SK-N-SH (cell line): ENCODE measurements at regions not wholly inside any gene's neighbourhood (a gene's known extent, or its start where the extent isn't known, plus 50 kb on each side); places are given as distances from the start of the nearest gene placed in this dataset.

Experiments
- CTCF ChIA-PET: fragments of 300-600, 350-600 bp; formaldehyde crosslinking; extraction: SDS; loops from one replicate; lab custom pipeline; 2021; lab: Yijun Ruan, JAX
- POLR2A ChIA-PET: fragments of 350-600 bp; sonication (Branson Sonifier 250); formaldehyde crosslinking; extraction: SDS; loops from one replicate; lab custom pipeline; 2020; ENCODE audit warnings: antibody characterized with exemption, inconsistent platforms; lab: Yijun Ruan, JAX
- DNase-seq: peaks from one replicate; pipeline ENCODE4 v3.0.0; 2012
- H2AFZ ChIP-seq: fragments of 200-600 bp; sonication (generic); 2 replicates; pipeline ENCODE4 v1.8.1; 2016; ENCODE audit warnings: antibody characterized with exemption, mild to moderate bottlenecking, low read depth
- H3F3A ChIP-seq: fragments of 200-600 bp; sonication (generic); replicated peaks from 2 replicates; pipeline ENCODE3; 2016; ENCODE audit warnings: antibody characterized with exemption, mild to moderate bottlenecking; ENCODE audit not compliant: insufficient read depth
- H3K27ac ChIP-seq, 2 experiments: fragments of 200-500 bp in 1 of 2; fragments of 200-600 bp in 1 of 2; sonication (Bioruptor generic) in 1 of 2; sonication (generic), shearing (Covaris generic) in 1 of 2; 2 replicates each; pipeline versions ENCODE4 v1.5.1 to v1.6.1; 2014 to 2016; ENCODE audit warnings: low read depth in 2 of 2, inconsistent platforms in 1 of 2, low read length in 1 of 2, mild to moderate bottlenecking in 1 of 2, mixed read lengths in 1 of 2
- H3K27me3 ChIP-seq: fragments of 200-600 bp; sonication (generic), shearing (Covaris generic); 2 replicates; pipeline ENCODE4 v1.6.1; 2016; ENCODE audit warnings: mixed run types; ENCODE audit not compliant: insufficient read depth
- H3K36me3 ChIP-seq, 2 experiments: fragments of 200-500 bp in 1 of 2; fragments of 200-600 bp in 1 of 2; sonication (Bioruptor generic) in 1 of 2; sonication (generic) in 1 of 2; replicated peaks in 1 of 2; 2 replicates each; pipeline versions ENCODE3 to v1.5.1; 2014 to 2016; ENCODE audit warnings: low read length in 1 of 2, mild to moderate bottlenecking in 1 of 2; ENCODE audit not compliant: insufficient read depth in 2 of 2, control insufficient read depth in 1 of 2
- H3K4me1 ChIP-seq, 2 experiments: fragments of 200-500 bp in 1 of 2; fragments of 200-600 bp in 1 of 2; sonication (Bioruptor generic) in 1 of 2; sonication (generic), shearing (Covaris generic) in 1 of 2; 2 replicates each; pipeline versions ENCODE4 v1.5.1 to v1.6.1; 2014 to 2016; ENCODE audit warnings: low read depth in 1 of 2, low read length in 1 of 2, mixed run types in 1 of 2; ENCODE audit not compliant: insufficient read depth in 2 of 2, control insufficient read depth in 1 of 2
- H3K4me2 ChIP-seq: fragments of 200-600 bp; sonication (generic), shearing (Covaris generic); 2 replicates; pipeline ENCODE4 v1.6.1; 2017; ENCODE audit warnings: mixed run types
- H3K4me3 ChIP-seq, 2 experiments: fragments of 200-500 bp in 1 of 2; fragments of 200-600 bp in 1 of 2; sonication (Bioruptor generic) in 1 of 2; sonication (generic), shearing (Covaris generic) in 1 of 2; 2 replicates each; pipeline versions ENCODE4 v1.5.1 to v1.8.1; 2014 to 2016; ENCODE audit warnings: low read depth in 2 of 2, inconsistent platforms in 1 of 2, low read length in 1 of 2, mild to moderate bottlenecking in 1 of 2, mixed read lengths in 1 of 2, moderate library complexity in 1 of 2
- H3K79me2 ChIP-seq: fragments of 200-600 bp; sonication (generic); 2 replicates; pipeline ENCODE4 v1.8.1; 2017; ENCODE audit warnings: mild to moderate bottlenecking; ENCODE audit not compliant: insufficient read depth
- H3K9ac ChIP-seq: fragments of 200-600 bp; sonication (generic); 2 replicates; pipeline ENCODE4 v1.6.1; 2017; ENCODE audit warnings: mixed run types
- H3K9me2 ChIP-seq: fragments of 200-600 bp; sonication (generic); 2 replicates; pipeline ENCODE4 v1.6.1; 2017; ENCODE audit warnings: mixed run types
- H3K9me3 ChIP-seq: fragments of 200-600 bp; sonication (generic); 2 replicates; pipeline ENCODE4 v1.6.1; 2017; ENCODE audit warnings: mixed run types, mild to moderate bottlenecking, moderate library complexity
- H4K20me1 ChIP-seq: fragments of 200-600 bp; sonication (generic); 2 replicates; pipeline ENCODE4 v1.6.1; 2017; ENCODE audit warnings: mild to moderate bottlenecking, mixed run types; ENCODE audit not compliant: insufficient read depth
- ELF1 ChIP-seq: IDR thresholded peaks from 2 replicates; pipeline ENCODE4 v1.4.0; 2012
- EP300 ChIP-seq, 2 experiments: IDR thresholded peaks; 2 replicates each; pipeline versions ENCODE4 v1.4.0 to v1.6.1; 2012; ENCODE audit warnings: borderline replicate concordance in 1 of 2, low read depth in 1 of 2, low read length in 1 of 2
- EZH2phosphoT487 ChIP-seq: fragments of 200-600 bp; sonication (generic); IDR thresholded peaks from 2 replicates; pipeline ENCODE4 v1.6.1; 2017; ENCODE audit warnings: low read depth, mixed run types, mild to moderate bottlenecking, antibody characterized with exemption, moderate library complexity, borderline replicate concordance
- FOXJ3 ChIP-seq: sonication (generic); formaldehyde crosslinking; IDR thresholded peaks from 2 replicates; pipeline ENCODE4 v1.5.1; 2020; ENCODE audit warnings: mild to moderate bottlenecking, missing genetic modification reagents
- GATA2 ChIP-seq: sonication (generic); formaldehyde crosslinking; IDR thresholded peaks from 2 replicates; pipeline ENCODE4 v1.5.0; 2020; ENCODE audit warnings: mild to moderate bottlenecking, missing genetic modification reagents
- MEF2A ChIP-seq: IDR thresholded peaks from 2 replicates; pipeline ENCODE4 v1.4.0; 2012; ENCODE audit warnings: low read depth, borderline replicate concordance
- MXI1 ChIP-seq: IDR thresholded peaks from 2 replicates; pipeline ENCODE4 v1.6.1; 2012; ENCODE audit warnings: mild to moderate bottlenecking, low read depth, low read length, improper control_type of control experiment
- NFIC ChIP-seq: IDR thresholded peaks from 2 replicates; pipeline ENCODE4 v1.4.0; 2012; ENCODE audit warnings: borderline replicate concordance
- NRF1 ChIP-seq: IDR thresholded peaks from 2 replicates; pipeline ENCODE4 v1.6.1; 2012; ENCODE audit warnings: low read depth, mild to moderate bottlenecking, low read length
- POLR2AphosphoS5 ChIP-seq: IDR thresholded peaks from 2 replicates; pipeline ENCODE4 v1.6.1; 2012; ENCODE audit warnings: low read depth, low read length
- RAD21 ChIP-seq: IDR thresholded peaks from 2 replicates; pipeline ENCODE4 v1.6.1; 2012; ENCODE audit warnings: mild to moderate bottlenecking, low read length
- SMC3 ChIP-seq: IDR thresholded peaks from 2 replicates; pipeline ENCODE4 v1.6.1; 2012; ENCODE audit warnings: low read depth, low read length, improper control_type of control experiment
- TAF1 ChIP-seq: IDR thresholded peaks from 2 replicates; pipeline ENCODE4 v1.6.1; 2012; ENCODE audit warnings: low read depth, mild to moderate bottlenecking, low read length, moderate library complexity, borderline replicate concordance
- YY1 ChIP-seq: IDR thresholded peaks from 2 replicates; pipeline ENCODE4 v1.4.0; 2012; ENCODE audit warnings: low read depth, mild to moderate bottlenecking
- WGBS: methylation state at CpG from one replicate; pipeline ENCODE4 v1.1.6; 2017; ENCODE audit warnings: low lambda C conversion rate; 5-methylcytosine and 5-hydroxymethylcytosine counted together
- TF ChIP-seq, protein P1 (sequence below): IDR thresholded peaks from 2 replicates; pipeline ENCODE4 v1.4.0; 2012; ENCODE audit warnings: low read depth, borderline replicate concordance
- TF ChIP-seq, protein P2 (sequence below): fragments of 200-600 bp; sonication (generic); IDR thresholded peaks from 2 replicates; pipeline ENCODE4 v1.6.1; 2017; ENCODE audit warnings: antibody characterized with exemption, mild to moderate bottlenecking, moderate library complexity
- TF ChIP-seq, protein P3 (sequence below): IDR thresholded peaks from 2 replicates; pipeline ENCODE4 v1.4.0; 2012; ENCODE audit warnings: low read depth, borderline replicate concordance
- TF ChIP-seq, protein P4 (sequence below): fragments of 150-350 bp; IDR thresholded peaks from 2 replicates; pipeline ENCODE4 v1.6.1; 2016; ENCODE audit warnings: mild to moderate bottlenecking, low read depth, low read length

DNA sequence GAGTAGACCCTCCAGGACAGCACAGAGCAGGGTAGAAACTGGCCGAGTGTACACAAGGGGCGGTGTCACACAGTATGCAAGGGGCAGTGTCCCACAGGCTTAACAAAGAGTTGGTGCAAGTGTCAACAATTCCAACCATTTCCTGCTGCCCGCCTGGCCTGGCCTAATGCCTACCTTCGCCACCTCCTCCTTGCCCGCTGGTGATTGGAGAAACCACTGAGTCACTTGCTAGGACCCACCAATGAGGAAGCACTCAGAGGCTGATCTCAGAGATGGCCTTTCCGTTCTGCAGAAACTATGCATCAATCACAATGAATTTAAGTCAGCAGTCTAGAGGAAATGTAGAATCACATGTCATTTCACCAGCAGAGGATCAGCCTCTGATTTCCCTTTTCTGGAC, 263.3 kb upstream of the PKDCC start:
- ChIA-PET CTCF (interaction anchor here (1.0 to 1.8 kb wide), 3 partner anchors 56 to 1871 kb away, joined by 3 to 7 read pairs (median 7); no protein-coding TSS in a partner anchor), POLR2A (no interaction called here)
- 46% methylated on average over 6 of the region's 6 CpGs for WGBS
- Histone ChIP-seq H3F3A (no peaks in the 10 kb centered on the region), H3K36me3 (no peaks in the 10 kb centered on the region), H2AFZ (no peak overlapping the region), H3K79me2 (no peaks in the 10 kb centered on the region), H4K20me1 (no peaks in the 10 kb centered on the region), H3K9me3 (no peaks in the 10 kb centered on the region), H3K9ac (no peak overlapping the region), H3K27me3 (no peaks in the 10 kb centered on the region), H3K4me1 (no peaks in the 10 kb centered on the region; a peak in 2 of 4 replicates), H3K4me2 (no peak overlapping the region), H3K27ac (no peak overlapping the region), H3K4me3 (no peak overlapping the region), H3K9me2 (no peaks in the 10 kb centered on the region)
- no peak for DNase-seq
- no peak for TF ChIP-seq ELF1
- TF ChIP-seq FOXJ3 (CRISPR knock-in tag): no peak
- no peak for TF ChIP-seq MXI1
- no peak for TF ChIP-seq RAD21
- TF ChIP-seq SMC3: no peak
- TF ChIP-seq NRF1: no peak
- TF ChIP-seq, protein P1, sequence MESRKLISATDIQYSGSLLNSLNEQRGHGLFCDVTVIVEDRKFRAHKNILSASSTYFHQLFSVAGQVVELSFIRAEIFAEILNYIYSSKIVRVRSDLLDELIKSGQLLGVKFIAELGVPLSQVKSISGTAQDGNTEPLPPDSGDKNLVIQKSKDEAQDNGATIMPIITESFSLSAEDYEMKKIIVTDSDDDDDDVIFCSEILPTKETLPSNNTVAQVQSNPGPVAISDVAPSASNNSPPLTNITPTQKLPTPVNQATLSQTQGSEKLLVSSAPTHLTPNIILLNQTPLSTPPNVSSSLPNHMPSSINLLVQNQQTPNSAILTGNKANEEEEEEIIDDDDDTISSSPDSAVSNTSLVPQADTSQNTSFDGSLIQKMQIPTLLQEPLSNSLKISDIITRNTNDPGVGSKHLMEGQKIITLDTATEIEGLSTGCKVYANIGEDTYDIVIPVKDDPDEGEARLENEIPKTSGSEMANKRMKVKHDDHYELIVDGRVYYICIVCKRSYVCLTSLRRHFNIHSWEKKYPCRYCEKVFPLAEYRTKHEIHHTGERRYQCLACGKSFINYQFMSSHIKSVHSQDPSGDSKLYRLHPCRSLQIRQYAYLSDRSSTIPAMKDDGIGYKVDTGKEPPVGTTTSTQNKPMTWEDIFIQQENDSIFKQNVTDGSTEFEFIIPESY: no peak
- TF ChIP-seq POLR2AphosphoS5: no peak
- no peak for TF ChIP-seq EZH2phosphoT487
- TF ChIP-seq, protein P2, sequence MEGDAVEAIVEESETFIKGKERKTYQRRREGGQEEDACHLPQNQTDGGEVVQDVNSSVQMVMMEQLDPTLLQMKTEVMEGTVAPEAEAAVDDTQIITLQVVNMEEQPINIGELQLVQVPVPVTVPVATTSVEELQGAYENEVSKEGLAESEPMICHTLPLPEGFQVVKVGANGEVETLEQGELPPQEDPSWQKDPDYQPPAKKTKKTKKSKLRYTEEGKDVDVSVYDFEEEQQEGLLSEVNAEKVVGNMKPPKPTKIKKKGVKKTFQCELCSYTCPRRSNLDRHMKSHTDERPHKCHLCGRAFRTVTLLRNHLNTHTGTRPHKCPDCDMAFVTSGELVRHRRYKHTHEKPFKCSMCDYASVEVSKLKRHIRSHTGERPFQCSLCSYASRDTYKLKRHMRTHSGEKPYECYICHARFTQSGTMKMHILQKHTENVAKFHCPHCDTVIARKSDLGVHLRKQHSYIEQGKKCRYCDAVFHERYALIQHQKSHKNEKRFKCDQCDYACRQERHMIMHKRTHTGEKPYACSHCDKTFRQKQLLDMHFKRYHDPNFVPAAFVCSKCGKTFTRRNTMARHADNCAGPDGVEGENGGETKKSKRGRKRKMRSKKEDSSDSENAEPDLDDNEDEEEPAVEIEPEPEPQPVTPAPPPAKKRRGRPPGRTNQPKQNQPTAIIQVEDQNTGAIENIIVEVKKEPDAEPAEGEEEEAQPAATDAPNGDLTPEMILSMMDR: no peak
- TF ChIP-seq NFIC: no peak

DNA sequence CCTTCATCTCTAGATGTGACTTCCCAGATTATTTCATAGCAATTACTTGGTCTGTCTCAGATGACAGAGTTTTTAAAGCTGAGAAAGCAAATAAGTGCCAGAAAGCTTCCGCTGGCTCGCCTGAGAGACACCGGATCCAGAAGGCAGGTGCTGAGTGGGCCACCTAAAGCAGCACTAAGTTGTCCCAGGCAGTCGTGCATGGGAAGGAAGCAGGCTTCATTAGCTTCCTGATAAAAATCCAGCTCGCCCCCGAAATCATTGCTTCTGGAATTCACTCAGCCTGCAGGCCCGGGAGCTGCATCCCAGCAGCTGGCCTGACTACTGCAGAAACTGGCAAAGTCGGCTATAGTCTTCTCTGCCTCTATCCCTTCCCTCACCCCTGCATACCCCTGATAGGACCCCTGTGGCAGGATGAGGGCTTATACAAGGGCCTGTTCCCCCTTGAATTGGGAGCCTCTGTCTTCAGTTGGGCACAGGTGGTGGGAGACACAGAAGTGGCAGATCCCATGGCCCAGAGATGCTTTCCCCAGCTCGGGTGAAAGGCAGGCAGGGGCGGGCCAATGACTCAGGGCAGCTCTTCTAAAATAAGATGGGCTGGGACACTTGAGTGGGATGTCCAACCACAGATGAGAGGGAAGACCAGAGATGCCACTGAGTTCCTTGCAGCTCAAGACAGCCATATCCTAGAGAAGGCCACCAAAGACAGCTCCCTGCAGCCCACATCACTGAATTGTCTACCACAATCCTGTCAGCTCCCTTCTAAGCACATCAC, 262.4 kb upstream of the PKDCC start:
- Histone ChIP-seq H4K20me1 (no peaks in the 10 kb centered on the region), H3K9me2 (no peaks in the 10 kb centered on the region), H3K36me3 (no peaks in the 10 kb centered on the region), H3F3A (no peaks in the 10 kb centered on the region), H3K4me3 (no peak overlapping the region), H3K27me3 (no peaks in the 10 kb centered on the region), H3K9me3 (no peaks in the 10 kb centered on the region), H3K4me2 (no peak overlapping the region), H3K79me2 (no peaks in the 10 kb centered on the region), H3K27ac (no peak overlapping the region), H3K4me1 (no peaks in the 10 kb centered on the region; a peak in 2 of 4 replicates), H3K9ac (no peak overlapping the region), H2AFZ (no peak overlapping the region)
- POLR2A ChIA-PET: no interaction called here
- DNase-seq: no peak
- CTCF ChIA-PET: interaction anchor here (0.7 to 1.8 kb wide), 5 partner anchors 55 to 1872 kb away, joined by 3 to 7 read pairs (median 3); no protein-coding TSS in a partner anchor
- 40% methylated on average over 8 of the region's 10 CpGs for WGBS
- no peak for TF ChIP-seq TAF1
- no peak for TF ChIP-seq EP300 (IDR thresholded peaks at IDR 0.05; ENCODE audit: borderline replicate concordance in 1 of 2, low read depth in 1 of 2, low read length in 1 of 2)
- TF ChIP-seq POLR2AphosphoS5: no peak
- TF ChIP-seq NRF1: no peak
- TF ChIP-seq GATA2: no peak
- no peak for TF ChIP-seq YY1
- TF ChIP-seq, protein P3, sequence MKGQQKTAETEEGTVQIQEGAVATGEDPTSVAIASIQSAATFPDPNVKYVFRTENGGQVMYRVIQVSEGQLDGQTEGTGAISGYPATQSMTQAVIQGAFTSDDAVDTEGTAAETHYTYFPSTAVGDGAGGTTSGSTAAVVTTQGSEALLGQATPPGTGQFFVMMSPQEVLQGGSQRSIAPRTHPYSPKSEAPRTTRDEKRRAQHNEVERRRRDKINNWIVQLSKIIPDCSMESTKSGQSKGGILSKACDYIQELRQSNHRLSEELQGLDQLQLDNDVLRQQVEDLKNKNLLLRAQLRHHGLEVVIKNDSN: no peak
- TF ChIP-seq, protein P2: no peak
- TF ChIP-seq MXI1: no peak
- TF ChIP-seq MEF2A: no peak
- TF ChIP-seq, protein P4, sequence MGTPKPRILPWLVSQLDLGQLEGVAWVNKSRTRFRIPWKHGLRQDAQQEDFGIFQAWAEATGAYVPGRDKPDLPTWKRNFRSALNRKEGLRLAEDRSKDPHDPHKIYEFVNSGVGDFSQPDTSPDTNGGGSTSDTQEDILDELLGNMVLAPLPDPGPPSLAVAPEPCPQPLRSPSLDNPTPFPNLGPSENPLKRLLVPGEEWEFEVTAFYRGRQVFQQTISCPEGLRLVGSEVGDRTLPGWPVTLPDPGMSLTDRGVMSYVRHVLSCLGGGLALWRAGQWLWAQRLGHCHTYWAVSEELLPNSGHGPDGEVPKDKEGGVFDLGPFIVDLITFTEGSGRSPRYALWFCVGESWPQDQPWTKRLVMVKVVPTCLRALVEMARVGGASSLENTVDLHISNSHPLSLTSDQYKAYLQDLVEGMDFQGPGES: no peak
